ENCODE measurements at regions not wholly inside any gene's neighbourhood (a gene's known extent, or its start where the extent isn't known, plus 50 kb on each side); places are given as distances from the start of the nearest gene placed in this dataset.

GRCh38 chr22:49053578-49053977 is 774.1 kb downstream of the BRD1 start:
- FAIRE-seq: no peak
- no peaks in the 10 kb centered on the region for H3K9me3 ChIP-seq (ENCODE audit: low read length)

More at GRCh38 chr22:49053578-49053977, 774.1 kb downstream of the BRD1 start:
- ChIA-PET POLR2A (no interaction called here), CTCF (ENCODE audit: low intra/inter-chr PET ratio, low total read pairs) (no interaction called here)
- in situ Hi-C loops (cut with HindIII; ENCODE audit: extremely low pct_ligation_motif_present, low pct_unique_long_range_greater_than_20kb) (no loop called here), intact Hi-C loops (cut with micrococcal nuclease; ENCODE audit: unreplicated experiment) (no loop called here)
- WGBS (ENCODE audit: low lambda C conversion rate): 71% methylated on average over 3 of the region's 3 CpGs
- Histone ChIP-seq H3K9ac (ENCODE audit: insufficient read depth, low read depth, low read length) (no peak overlapping the region), H3K27me3 (ENCODE audit: control insufficient read depth in 1 of 2, insufficient read depth in 2 of 2, low read length in 2 of 2) (peaks cover 0 to 46% of the 10 kb centered on the region in 2 experiments; a peak in 3 of 5 replicates), H3K36me3 (replicated peaks in 1 of 2; ENCODE audit: control insufficient read depth in 1 of 2, insufficient read depth in 2 of 2, low read length in 2 of 2) (no peaks in the 10 kb centered on the region), H3K79me2 (ENCODE audit: insufficient read depth, low read length) (no peaks in the 10 kb centered on the region), H3K4me1 (ENCODE audit: insufficient read depth, low read length) (no peaks in the 10 kb centered on the region), H3K27ac (ENCODE audit: extremely low read length, insufficient read depth, low read length) (no peak overlapping the region), H2AFZ (ENCODE audit: low read length) (no peak overlapping the region), H4K20me1 (ENCODE audit: insufficient read depth, low read length) (no peaks in the 10 kb centered on the region), H3K4me3 (replicated peaks in 1 of 3; ENCODE audit: insufficient read depth in 1 of 3, low read depth in 2 of 3, low read length in 3 of 3) (no peak overlapping the region), H3K4me2 (ENCODE audit: low read depth, low read length) (no peak overlapping the region)
- ATAC-seq (no peak), DNase-seq (ENCODE audit: low spot score) (no peak)
- no peak for TF ChIP-seq MXD4 (CRISPR knock-in tag; IDR thresholded peaks at IDR 0.05)
- TF ChIP-seq, protein P1, sequence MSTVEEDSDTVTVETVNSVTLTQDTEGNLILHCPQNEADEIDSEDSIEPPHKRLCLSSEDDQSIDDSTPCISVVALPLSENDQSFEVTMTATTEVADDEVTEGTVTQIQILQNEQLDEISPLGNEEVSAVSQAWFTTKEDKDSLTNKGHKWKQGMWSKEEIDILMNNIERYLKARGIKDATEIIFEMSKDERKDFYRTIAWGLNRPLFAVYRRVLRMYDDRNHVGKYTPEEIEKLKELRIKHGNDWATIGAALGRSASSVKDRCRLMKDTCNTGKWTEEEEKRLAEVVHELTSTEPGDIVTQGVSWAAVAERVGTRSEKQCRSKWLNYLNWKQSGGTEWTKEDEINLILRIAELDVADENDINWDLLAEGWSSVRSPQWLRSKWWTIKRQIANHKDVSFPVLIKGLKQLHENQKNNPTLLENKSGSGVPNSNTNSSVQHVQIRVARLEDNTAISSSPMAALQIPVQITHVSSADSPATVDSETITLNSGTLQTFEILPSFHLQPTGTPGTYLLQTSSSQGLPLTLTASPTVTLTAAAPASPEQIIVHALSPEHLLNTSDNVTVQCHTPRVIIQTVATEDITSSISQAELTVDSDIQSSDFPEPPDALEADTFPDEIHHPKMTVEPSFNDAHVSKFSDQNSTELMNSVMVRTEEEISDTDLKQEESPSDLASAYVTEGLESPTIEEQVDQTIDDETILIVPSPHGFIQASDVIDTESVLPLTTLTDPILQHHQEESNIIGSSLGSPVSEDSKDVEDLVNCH (CRISPR knock-in tag; IDR thresholded peaks at IDR 0.05): no peak
- TF ChIP-seq DR1 (CRISPR knock-in tag; IDR thresholded peaks at IDR 0.05): no peak
- TF ChIP-seq FOXO4 (CRISPR knock-in tag; conservative IDR thresholded peaks at IDR 0.05): no peak
- TF ChIP-seq REL (CRISPR knock-in tag; conservative IDR thresholded peaks at IDR 0.05): no peak
- TF ChIP-seq HMG20A (CRISPR knock-in tag; IDR thresholded peaks at IDR 0.05; ENCODE audit: borderline replicate concordance): no peak
- no peak for TF ChIP-seq ZFP1 (CRISPR knock-in tag; IDR thresholded peaks at IDR 0.05)
- TF ChIP-seq FOXK1 (CRISPR knock-in tag; IDR thresholded peaks at IDR 0.05; ENCODE audit: borderline replicate concordance, low read depth): no peak
- TF ChIP-seq ZSCAN20 (CRISPR knock-in tag; IDR thresholded peaks at IDR 0.05; ENCODE audit: borderline replicate concordance): no peak
- TF ChIP-seq ZNF17 (CRISPR knock-in tag; IDR thresholded peaks at IDR 0.05): no peak
- TF ChIP-seq JUND (CRISPR knock-in tag; IDR thresholded peaks at IDR 0.05): no peak
- no peak for TF ChIP-seq PITX1 (CRISPR knock-in tag; IDR thresholded peaks at IDR 0.05)
- no peak for TF ChIP-seq LCORL (IDR thresholded peaks at IDR 0.05)
- no peak for TF ChIP-seq LCORL (CRISPR knock-in tag; IDR thresholded peaks at IDR 0.05)
- BruUV-seq (replicated peaks): no TSS peak

All from HepG2 (cell line).